A549 (cell line): ENCODE measurements at regions not wholly inside any gene's neighbourhood (a gene's known extent, or its start where the extent isn't known, plus 50 kb on each side); places are given as distances from the start of the nearest gene placed in this dataset.

Experiments used
- ATAC-seq, 2 experiments: fragments of 200-7000 bp in 1 of 2; fragments of >200 bp in 1 of 2; cut with Nextera tagmentation in 1 of 2; cut with Tn5 transposase in 1 of 2; 3 replicates each; pipeline versions ENCODE4 v1.8.0 to v1.9.1; 2018 to 2020; ENCODE audit warnings: mild to moderate bottlenecking in 1 of 2, moderate library complexity in 1 of 2
- CTCF ChIA-PET: fragments of 300-600 bp; sonication (Branson Sonifier 250); formaldehyde crosslinking; extraction: SDS; loops from one replicate; lab custom pipeline; 2021; ENCODE audit warnings: antibody characterized with exemption, inconsistent platforms; lab: Yijun Ruan, JAX
- POLR2A ChIA-PET: fragments of 350-600 bp; formaldehyde crosslinking; extraction: SDS; loops from one replicate; lab custom pipeline; 2021; ENCODE audit warnings: antibody characterized with exemption, inconsistent platforms; lab: Yijun Ruan, JAX
- DNase-seq, 2 experiments: peaks; one replicate each; pipeline versions ENCODE4 v3.0.0 to v3.0.0-alpha.2; 2011 to 2016; ENCODE audit warnings: low read depth in 1 of 2, low spot score in 1 of 2
- FAIRE-seq: peaks from 2 replicates; lab custom pipeline; 2011; peaks lifted over from hg19 to GRCh38; lab: Jason Lieb, UNC
- H3K27ac ChIP-seq, 2 experiments: fragments of >200 bp; sonication (Bioruptor Twin); formaldehyde crosslinking; 3 replicates each; pipeline ENCODE4 v1.5.1; 2016 to 2017
- H3K4me1 ChIP-seq: fragments of >200 bp; sonication (Bioruptor Twin); formaldehyde crosslinking; 3 replicates; pipeline ENCODE4 v1.6.1; 2016
- H3K4me2 ChIP-seq: fragments of >200 bp; sonication (Bioruptor Twin); formaldehyde crosslinking; 3 replicates; pipeline ENCODE4 v1.6.1; 2016
- H3K4me3 ChIP-seq: fragments of >200 bp; sonication (Bioruptor Twin); formaldehyde crosslinking; 3 replicates; pipeline ENCODE4 v1.5.1; 2016
- H3K9me3 ChIP-seq: fragments of >200 bp; sonication (Bioruptor Twin); formaldehyde crosslinking; 3 replicates; pipeline ENCODE4 v1.6.1; 2016
- BHLHE40 ChIP-seq: IDR thresholded peaks from 2 replicates; pipeline ENCODE4 v1.6.1; 2012; ENCODE audit warnings: low read depth, low read length, inconsistent platforms
- CBX8 ChIP-seq: fragments of 200-600 bp; sonication (generic); IDR thresholded peaks from 2 replicates; pipeline ENCODE4 v1.6.1; 2016
- FOSL2 ChIP-seq, 2 experiments: fragments of 450-650 bp in 1 of 2; fragments of >200 bp in 1 of 2; sonication (Bioruptor Twin) in 1 of 2; formaldehyde crosslinking; IDR thresholded peaks; 2 replicates each; pipeline versions ENCODE4 v1.5.0 to v1.6.1; 2016 to 2020; ENCODE audit warnings: mild to moderate bottlenecking in 1 of 2, moderate library complexity in 1 of 2
- HDAC2 ChIP-seq: fragments of 200-600 bp; sonication (generic); IDR thresholded peaks from 2 replicates; pipeline ENCODE4 v1.6.1; 2016
- JUNB ChIP-seq: fragments of >200 bp; sonication (Bioruptor Twin); formaldehyde crosslinking; IDR thresholded peaks from 2 replicates; pipeline ENCODE4 v1.6.1; 2016
- KDM1A ChIP-seq: fragments of 200-600 bp; sonication (generic); IDR thresholded peaks from 2 replicates; pipeline ENCODE4 v1.6.1; 2016; ENCODE audit warnings: low read depth, mild to moderate bottlenecking
- MAFK ChIP-seq: fragments of 450-650 bp; IDR thresholded peaks from 2 replicates; pipeline ENCODE4 v1.6.1; 2014; ENCODE audit not compliant: partially characterized antibody
- MAZ ChIP-seq: fragments of 150-350 bp; IDR thresholded peaks from 2 replicates; pipeline ENCODE4 v1.6.1; 2014; ENCODE audit warnings: antibody characterized with exemption, low read depth, low read length, borderline replicate concordance
- MYC ChIP-seq: IDR thresholded peaks from 2 replicates; pipeline ENCODE4 v1.6.1; 2012; ENCODE audit warnings: mild to moderate bottlenecking, inconsistent platforms, low read length, improper control_type of control experiment, borderline replicate concordance
- NPAS2 ChIP-seq: fragments of 250-450 bp; sonication (Bioruptor Pico); IDR thresholded peaks from 2 replicates; pipeline ENCODE4 v1.8.0; 2022; ENCODE audit warnings: mild to moderate bottlenecking, moderate library complexity, borderline replicate concordance
- RNF2 ChIP-seq: fragments of 200-600 bp; sonication (generic); IDR thresholded peaks from 2 replicates; pipeline ENCODE4 v1.6.1; 2016; ENCODE audit warnings: low read depth, mild to moderate bottlenecking, antibody characterized with exemption, moderate library complexity, borderline replicate concordance
- ZC3H11A ChIP-seq: fragments of 450-650 bp; IDR thresholded peaks from 2 replicates; pipeline ENCODE4 v1.6.1; 2014; ENCODE audit warnings: antibody characterized with exemption, mild to moderate bottlenecking
- ZFP36 ChIP-seq: fragments of 450-650 bp; IDR thresholded peaks from 2 replicates; pipeline ENCODE4 v1.6.1; 2014; ENCODE audit warnings: borderline replicate concordance; ENCODE audit not compliant: partially characterized antibody
- ZNF302 ChIP-seq: fragments of 250-450 bp; sonication (Bioruptor Pico); IDR thresholded peaks from 2 replicates; pipeline ENCODE4 v1.9.0; 2021; ENCODE audit warnings: inconsistent platforms, mild to moderate bottlenecking, moderate library complexity
- WGBS: methylation state at CpG from one replicate; pipeline ENCODE4 v1.1.6; 2017; ENCODE audit errors: missing lambda C conversion rate; 5-methylcytosine and 5-hydroxymethylcytosine counted together
- TF ChIP-seq, protein P1 (sequence below): IDR thresholded peaks from 2 replicates; pipeline ENCODE4 v1.6.1; 2012; ENCODE audit warnings: low read depth, borderline replicate concordance
- TF ChIP-seq, protein P2 (sequence below): fragments of 250-450 bp; sonication (Bioruptor Pico); IDR thresholded peaks from 2 replicates; pipeline ENCODE4 v1.5.0; 2020; ENCODE audit warnings: low read depth, mild to moderate bottlenecking, moderate library complexity
- TF ChIP-seq, protein P3 (sequence below): fragments of >200 bp; sonication (Bioruptor Twin); formaldehyde crosslinking; IDR thresholded peaks from 3 replicates; pipeline ENCODE4 v1.6.1; 2016
- TF ChIP-seq, protein P4 (sequence below): fragments of >200 bp; sonication (Bioruptor Twin); formaldehyde crosslinking; IDR thresholded peaks from 3 replicates; pipeline ENCODE4 v1.5.1; 2016

DNA sequence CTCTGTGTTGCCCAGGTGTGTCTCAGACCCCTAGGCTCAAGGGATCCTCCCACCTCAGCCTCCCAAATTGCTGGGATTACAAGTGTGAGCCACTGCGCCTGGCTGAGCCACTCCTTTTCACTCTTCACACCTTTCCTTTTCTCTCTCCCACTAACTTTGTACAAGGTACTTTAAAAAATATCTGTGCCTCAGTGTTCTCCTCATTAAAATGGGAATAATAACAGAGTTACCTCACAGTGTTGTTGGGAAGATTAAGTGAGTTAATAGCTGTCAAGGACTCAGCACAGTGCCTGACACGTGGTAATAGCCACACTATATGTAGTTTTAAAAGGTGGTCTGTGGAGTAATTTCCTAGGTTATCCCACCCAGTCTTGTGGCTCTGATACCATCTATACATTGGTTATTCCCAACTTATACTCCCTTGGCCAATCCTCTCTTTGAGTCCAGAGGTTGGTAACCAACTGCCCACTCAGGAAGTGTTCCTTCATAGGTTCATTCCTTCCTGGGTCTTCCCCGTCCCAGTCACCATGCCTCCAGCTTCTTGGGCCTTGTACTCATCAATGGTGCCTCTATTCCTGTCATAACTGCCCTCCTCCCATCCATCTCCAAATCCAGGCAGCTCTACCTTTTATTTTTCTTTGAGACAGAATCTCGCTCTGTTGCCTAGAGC is 78.6 kb upstream of the NAA20 start:
- peaks cover 24% of the 10 kb centered on the region for H3K4me1 ChIP-seq
- H3K4me3 ChIP-seq, result no peak overlapping the region
- DNase-seq (no peak), FAIRE-seq (no peak), ATAC-seq (no peak)
- ChIA-PET CTCF (interaction anchor here (1.2 to 1.7 kb wide), 3 partner anchors 19 to 153 kb away, joined by 3 to 4 read pairs (median 3); no protein-coding TSS in a partner anchor), POLR2A (no interaction called here)
- peak; percentile 50; the same call in 1 of the 2 replicates for TF ChIP-seq HDAC2
- no peak for TF ChIP-seq BHLHE40
- TF ChIP-seq KDM1A, result peak; percentile 78; the same call in 1 of the 2 replicates
- H3K4me2 ChIP-seq, result no peak overlapping the region
- no peak overlapping the region for H3K27ac ChIP-seq
- H3K9me3 ChIP-seq, result no peaks in the 10 kb centered on the region
- WGBS, result 90% methylated on average over 4 of the region's 4 CpGs

DNA sequence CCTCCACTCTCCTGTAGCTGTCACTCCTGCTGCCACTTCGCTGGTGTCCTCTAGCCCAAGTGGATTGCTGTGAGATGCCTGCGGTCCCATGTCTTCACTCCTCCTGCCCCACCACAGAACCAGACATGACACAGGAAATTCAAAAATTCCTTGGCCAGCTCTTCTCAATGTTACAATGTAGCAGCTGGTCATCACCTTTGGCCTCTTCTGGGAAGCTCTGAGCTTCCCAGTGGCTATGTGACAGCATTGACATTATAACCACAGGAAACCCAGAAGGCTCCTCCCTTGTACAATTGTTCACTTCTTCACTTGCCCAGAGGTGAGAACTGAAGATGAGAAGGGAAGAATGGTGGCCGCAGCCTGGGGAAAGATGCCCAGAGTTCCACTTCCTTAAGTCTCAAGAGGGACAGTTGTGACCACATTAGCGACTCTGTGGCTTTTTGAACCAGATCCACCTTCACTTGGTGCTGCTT is 76.1 kb upstream of the NAA20 start:
- POLR2A ChIA-PET, result no interaction called here
- CTCF ChIA-PET, result interaction anchor here (1.6 to 2.5 kb wide), 2 partner anchors 11 to 55 kb away, joined by 6 to 8 read pairs; no protein-coding TSS in a partner anchor
- WGBS, result 74% methylated on average over 4 of the region's 4 CpGs
- no peak overlapping the region for H3K4me2 ChIP-seq
- no peak for DNase-seq
- H3K4me3 ChIP-seq, result no peak overlapping the region
- H3K9me3 ChIP-seq, result no peaks in the 10 kb centered on the region
- peaks cover 4% of the 10 kb centered on the region; the same call in 1 of the 3 replicates for H3K4me1 ChIP-seq
- no peak overlapping the region for H3K27ac ChIP-seq
- ATAC-seq, result no peak
- TF ChIP-seq, protein P1, sequence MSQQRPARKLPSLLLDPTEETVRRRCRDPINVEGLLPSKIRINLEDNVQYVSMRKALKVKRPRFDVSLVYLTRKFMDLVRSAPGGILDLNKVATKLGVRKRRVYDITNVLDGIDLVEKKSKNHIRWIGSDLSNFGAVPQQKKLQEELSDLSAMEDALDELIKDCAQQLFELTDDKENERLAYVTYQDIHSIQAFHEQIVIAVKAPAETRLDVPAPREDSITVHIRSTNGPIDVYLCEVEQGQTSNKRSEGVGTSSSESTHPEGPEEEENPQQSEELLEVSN, result no peak
- TF ChIP-seq ZNF302 (CRISPR knock-in tag), result no peak
- TF ChIP-seq KDM1A, result no peak
- TF ChIP-seq MYC, result no peak
- no peak for TF ChIP-seq ZFP36
- no peak for TF ChIP-seq FOSL2 (IDR thresholded peaks at IDR 0.05)
- TF ChIP-seq FOSL2 (CRISPR knock-in tag; IDR thresholded peaks at IDR 0.05), result no peak
- TF ChIP-seq, protein P2, sequence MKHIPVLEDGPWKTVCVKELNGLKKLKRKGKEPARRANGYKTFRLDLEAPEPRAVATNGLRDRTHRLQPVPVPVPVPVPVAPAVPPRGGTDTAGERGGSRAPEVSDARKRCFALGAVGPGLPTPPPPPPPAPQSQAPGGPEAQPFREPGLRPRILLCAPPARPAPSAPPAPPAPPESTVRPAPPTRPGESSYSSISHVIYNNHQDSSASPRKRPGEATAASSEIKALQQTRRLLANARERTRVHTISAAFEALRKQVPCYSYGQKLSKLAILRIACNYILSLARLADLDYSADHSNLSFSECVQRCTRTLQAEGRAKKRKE (CRISPR knock-in tag), result no peak
- TF ChIP-seq CBX8, result no peak
- no peak for TF ChIP-seq ZC3H11A
- TF ChIP-seq, protein P3, sequence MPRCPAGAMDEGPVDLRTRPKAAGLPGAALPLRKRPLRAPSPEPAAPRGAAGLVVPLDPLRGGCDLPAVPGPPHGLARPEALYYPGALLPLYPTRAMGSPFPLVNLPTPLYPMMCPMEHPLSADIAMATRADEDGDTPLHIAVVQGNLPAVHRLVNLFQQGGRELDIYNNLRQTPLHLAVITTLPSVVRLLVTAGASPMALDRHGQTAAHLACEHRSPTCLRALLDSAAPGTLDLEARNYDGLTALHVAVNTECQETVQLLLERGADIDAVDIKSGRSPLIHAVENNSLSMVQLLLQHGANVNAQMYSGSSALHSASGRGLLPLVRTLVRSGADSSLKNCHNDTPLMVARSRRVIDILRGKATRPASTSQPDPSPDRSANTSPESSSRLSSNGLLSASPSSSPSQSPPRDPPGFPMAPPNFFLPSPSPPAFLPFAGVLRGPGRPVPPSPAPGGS, result no peak
- no peak for TF ChIP-seq NPAS2 (CRISPR knock-in tag)
- TF ChIP-seq MAZ, result no peak
- TF ChIP-seq MAFK, result no peak
- TF ChIP-seq, protein P4, sequence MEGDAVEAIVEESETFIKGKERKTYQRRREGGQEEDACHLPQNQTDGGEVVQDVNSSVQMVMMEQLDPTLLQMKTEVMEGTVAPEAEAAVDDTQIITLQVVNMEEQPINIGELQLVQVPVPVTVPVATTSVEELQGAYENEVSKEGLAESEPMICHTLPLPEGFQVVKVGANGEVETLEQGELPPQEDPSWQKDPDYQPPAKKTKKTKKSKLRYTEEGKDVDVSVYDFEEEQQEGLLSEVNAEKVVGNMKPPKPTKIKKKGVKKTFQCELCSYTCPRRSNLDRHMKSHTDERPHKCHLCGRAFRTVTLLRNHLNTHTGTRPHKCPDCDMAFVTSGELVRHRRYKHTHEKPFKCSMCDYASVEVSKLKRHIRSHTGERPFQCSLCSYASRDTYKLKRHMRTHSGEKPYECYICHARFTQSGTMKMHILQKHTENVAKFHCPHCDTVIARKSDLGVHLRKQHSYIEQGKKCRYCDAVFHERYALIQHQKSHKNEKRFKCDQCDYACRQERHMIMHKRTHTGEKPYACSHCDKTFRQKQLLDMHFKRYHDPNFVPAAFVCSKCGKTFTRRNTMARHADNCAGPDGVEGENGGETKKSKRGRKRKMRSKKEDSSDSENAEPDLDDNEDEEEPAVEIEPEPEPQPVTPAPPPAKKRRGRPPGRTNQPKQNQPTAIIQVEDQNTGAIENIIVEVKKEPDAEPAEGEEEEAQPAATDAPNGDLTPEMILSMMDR, result no peak
- TF ChIP-seq RNF2, result no peak
- TF ChIP-seq JUNB, result no peak
- FAIRE-seq, result no peak
